NCI-H2081 treated with DMSO at 0.1 percent for 48 hours (cell line): ENCODE measurements at regions not wholly inside any gene's neighbourhood (a gene's known extent, or its start where the extent isn't known, plus 50 kb on each side); places are given as distances from the start of the nearest gene placed in this dataset.
"Not testable (repeated sequence)": the region's sequence is repeated elsewhere in the genome, so short reads cannot be mapped to it uniquely, and the experiment has no call there.

Experiments used
- DNase-seq: peaks from one replicate; lab custom pipeline; 2025; lab: John Stamatoyannopoulos, UW

DNA sequence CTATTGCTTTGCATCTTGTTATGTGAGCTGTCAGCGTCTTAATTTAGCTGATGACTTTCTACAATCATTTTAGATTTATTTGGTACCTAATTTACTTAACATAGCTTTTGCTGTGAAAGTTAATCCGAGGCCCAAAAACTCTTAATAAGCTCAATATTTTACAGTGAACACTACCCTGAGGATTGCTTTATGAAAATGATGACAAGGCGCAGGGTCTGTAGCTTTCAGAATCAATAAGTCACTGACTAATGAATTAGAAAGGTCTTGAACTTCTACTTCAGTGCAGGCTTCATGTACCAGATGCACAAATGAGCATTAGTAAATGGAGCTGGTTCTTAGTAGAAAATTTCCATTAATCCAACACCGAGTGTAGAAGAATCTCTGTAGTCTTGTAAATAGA is 81.4 kb upstream of the ZNF366 start:
- DNase-seq = no peak

DNA sequence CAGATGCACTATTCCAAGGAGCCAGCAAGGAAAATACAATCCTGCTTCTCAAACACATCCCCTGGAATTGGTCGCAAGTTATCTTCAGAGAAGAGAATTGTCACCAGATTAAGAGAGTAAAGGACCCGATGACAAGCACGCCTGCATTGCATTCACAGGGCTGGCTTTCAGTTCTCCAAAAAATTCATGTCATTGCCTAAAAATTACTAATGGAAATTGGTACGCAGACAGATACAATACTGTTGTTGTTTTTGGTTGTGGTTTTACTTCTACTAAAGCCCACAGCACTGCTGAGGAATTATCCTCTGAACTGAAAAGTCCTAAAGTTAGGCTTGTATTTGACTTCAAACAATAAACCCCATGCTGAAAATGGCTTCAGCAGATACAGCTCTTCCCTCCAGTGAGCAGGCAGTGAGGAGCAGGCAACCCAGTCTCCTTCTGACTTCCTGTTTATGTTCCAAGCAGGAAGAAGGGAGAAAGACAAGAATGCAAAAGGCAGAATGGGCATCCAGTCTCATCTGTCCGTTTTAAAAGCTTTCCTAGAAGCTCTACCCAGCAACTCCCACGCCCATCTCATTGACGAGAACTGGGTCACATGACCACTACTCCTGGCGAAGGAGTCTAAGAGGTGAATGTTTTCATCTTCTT is 80.6 kb upstream of the ZNF366 start:
- DNase-seq = no peak

DNA sequence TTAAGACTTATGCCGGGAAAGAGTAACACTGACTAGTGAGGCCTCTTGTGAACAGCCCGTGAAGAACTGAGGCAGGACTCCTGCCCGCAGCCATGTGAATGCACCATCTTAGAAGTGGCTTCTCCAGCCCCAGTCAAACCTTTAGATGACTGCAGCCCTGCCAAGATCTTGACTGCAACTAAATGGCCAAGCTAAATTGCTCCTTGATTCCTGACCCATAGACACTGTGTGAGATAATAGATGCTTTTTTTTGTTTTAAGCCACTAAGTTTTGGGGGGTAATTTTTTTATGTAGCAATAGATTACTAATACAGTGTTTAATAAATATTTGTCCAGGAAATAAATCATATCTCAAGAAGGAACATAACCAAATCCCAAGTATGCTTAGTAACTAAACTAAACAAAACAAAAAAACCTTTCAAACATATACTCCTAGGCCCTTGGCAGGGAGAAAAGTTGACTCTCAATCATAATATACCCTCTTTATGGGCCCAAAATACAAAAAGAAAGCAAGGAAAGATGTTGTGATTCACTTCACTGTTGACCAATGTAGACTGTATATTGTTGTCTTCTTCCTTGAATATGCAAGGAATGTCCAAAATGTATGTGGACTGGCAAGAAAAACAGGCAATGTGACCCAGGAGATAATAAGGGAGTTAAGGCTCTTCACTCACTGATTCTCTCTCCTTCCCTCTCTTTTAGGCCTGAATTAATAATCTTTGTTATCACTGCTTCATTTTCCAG is 79.7 kb upstream of the ZNF366 start:
- DNase-seq = no peak

DNA sequence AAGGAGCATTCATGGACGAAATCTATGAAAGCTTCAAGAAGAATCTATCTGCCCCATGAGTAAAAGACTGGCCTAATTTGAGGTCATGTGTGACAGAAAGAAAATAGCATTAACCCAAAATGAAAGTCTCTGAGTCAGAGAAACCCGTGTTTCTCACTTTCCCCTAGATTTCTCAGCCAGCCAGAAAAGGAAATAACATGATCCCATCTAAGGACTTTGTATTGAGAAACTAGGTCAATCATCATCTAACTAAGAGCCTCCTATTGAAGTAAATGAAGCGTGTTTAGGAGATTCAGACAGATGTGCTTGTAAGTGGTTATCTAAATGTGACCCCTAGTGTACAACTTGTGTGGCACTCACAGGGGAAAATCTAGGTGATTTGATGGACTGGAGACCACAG is 77.3 kb upstream of the ZNF366 start:
- DNase-seq = no peak

DNA sequence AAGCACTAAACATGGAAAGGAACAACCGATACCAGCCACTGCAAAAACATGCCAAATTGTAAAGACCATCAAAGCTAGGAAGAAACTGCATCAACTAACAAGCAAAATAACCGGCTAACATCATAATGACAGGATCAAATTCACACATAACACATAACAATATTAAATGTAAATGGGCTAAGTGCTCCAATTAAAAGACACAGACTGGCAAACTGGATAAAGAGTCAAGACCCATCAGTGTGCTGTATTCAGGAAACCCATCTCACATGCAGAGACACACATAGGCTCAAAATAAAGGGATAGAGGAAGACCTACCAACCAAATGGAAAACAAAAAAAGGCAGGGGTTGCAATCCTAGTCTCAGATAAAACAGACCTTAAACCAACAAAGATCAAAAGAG is 72.1 kb upstream of the ZNF366 start:
- not testable (repeated sequence) for DNase-seq

DNA sequence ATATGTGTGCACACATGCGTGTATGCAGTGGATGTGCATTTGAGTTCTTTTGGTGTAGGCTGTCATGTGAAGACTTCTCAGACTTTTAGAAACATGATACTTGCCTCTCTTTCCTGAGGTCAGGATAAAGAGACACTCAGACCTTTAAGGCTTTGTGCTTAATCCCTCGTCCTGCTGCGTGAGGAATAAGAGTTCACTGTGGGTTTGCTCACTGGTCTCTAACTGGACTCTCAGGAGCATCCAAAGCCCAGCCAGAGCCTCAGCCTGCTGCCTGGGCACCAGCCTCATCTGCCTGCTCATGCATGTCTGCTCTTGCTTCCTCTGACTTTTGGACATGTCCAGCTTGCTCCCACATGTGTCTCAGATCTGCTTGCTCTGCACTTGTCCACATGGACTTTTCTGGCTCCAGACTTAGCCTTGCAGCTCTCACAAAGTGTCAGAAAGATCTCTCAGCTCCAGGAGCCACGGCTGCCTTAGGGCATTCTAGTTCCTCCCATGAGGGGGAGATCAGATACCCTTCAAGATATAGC is 65.1 kb upstream of the ZNF366 start:
- DNase-seq = no peak

DNA sequence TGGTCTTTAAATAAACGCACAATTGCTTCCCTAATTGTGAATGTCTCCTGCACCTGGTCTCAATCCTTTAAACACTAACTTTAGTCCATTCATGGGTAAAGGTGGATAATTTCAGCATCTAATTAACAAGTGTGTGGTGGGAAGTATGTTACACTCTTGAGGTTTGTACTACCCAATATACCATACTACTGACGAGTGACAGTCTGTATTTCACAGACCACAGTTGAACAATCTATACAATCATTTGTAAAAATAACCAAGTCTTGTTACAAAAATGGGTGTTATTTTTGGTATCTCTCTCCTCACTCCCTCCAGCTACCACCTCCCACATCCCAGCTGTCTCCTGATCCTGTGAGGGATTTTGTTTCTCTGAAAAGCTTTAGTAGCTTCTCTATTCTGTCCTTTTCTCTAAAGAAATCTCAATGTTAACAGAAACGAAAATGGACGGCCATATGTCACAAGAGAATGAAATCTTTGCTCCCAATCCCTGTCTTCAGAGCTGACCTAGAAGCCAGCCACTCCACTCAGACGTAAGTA is 62.3 kb upstream of the ZNF366 start:
- DNase-seq = no peak

DNA sequence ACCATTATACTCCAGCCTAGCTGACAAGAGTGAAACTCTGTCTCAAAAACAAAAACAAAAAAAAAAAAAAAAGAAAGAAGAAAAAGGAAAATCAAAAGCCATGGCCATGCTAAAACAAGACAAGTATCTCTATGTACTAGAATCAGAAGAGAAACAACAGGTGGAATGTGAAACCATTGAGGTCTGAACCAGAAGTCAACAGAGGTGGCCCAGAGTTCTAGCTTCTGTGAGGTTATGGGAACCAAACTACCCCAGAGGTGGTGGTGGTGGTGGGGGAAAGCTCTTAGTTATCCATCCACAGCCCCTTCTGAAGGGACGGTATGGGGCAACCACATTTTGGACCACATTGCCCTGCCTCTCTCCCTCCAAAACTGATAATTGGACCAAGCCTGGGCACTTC is 59.5 kb upstream of the ZNF366 start:
- DNase-seq = no peak

DNA sequence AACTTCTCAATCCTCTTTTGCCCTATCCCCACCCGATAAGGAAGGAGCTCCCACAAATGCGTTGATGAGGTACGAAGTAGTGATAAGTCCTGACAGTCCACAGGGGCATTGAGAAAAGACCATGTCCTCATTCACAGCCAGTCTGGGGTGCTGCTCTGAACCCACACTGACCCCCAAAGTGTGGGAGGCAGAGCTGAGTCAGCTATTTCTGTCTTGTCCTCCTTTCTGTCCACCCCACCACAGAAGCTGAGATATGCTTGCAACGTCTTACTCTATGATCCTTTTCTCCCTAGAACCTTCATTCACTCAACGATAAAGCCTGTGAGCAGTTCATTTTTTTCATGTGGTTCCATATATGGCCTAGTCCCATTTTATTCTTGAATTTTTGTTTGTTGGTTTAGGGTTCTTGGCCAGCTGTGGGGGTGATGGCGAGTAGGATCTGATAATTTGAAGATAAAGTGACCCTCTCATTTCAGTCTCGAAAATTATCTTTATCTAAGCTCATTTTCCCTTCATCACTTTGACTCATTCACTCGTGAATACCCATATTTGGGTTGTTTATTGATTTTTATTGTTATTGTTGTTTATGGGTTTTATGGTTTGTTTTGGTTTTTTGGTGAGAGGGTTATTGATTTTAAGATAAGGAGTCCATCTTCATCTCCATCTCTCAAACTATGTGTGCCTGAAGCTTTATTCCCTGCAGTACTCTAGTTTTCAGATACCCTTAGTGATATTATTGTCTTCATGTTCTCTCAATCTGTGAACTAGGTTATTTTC is 58.5 kb upstream of the ZNF366 start:
- DNase-seq = no peak

DNA sequence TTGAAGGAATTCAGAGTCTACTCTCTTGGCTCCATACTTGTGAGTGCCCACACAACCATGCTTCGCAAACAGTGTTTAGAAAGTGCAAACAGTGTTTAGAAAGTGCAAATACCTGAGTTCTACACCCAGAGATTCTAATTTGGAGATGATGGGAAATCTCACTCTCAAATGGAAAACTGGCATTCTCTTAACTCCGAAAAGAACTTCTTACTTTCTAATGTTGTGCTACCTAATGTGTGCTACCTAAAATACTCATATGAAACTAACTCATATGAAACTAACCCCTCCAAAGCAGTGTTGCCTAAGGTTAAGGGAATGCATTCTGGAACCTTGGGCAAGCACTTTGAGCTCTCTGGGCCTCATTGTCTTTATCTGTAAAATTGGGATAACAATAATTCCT is 55.5 kb upstream of the ZNF366 start:
- no peak for DNase-seq

DNA sequence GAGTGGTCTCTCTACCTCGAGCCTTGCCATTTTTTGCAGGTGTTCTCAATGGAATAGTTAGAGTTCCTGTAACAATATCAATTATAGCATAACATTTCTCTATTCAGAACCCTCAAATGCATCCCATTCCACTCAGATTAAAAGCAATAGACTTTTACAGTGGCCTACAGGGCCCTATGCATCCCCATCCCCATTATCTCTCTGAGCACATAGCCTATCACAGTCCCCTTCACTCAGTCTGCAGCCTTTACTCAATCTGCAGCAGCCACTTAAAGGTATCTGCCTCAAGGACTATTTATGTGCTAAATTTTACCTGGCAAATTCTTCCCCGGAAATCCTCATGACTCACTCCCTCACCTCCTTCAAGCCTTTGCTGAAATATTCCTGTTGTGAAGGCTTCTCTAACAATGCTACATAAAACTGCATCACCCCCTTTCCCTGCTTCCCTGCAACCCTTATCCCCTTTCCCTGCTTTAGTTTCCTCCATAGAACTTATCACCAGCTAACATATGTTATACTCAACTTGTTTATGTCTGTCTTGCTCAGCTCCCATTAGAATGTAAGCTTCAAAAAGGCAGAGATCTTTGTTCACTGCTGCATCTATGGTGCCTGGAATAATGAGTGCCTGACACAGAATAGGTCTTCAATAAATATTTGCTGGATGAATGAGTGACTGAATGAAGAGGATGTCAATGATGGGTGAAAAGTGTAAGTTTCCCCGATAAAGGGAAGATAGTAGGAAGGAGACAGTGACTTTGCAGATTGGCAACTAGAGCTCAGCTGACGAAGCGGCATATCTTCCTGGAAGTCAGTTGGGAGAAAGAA is 54.1 kb upstream of the ZNF366 start:
- no peak for DNase-seq

DNA sequence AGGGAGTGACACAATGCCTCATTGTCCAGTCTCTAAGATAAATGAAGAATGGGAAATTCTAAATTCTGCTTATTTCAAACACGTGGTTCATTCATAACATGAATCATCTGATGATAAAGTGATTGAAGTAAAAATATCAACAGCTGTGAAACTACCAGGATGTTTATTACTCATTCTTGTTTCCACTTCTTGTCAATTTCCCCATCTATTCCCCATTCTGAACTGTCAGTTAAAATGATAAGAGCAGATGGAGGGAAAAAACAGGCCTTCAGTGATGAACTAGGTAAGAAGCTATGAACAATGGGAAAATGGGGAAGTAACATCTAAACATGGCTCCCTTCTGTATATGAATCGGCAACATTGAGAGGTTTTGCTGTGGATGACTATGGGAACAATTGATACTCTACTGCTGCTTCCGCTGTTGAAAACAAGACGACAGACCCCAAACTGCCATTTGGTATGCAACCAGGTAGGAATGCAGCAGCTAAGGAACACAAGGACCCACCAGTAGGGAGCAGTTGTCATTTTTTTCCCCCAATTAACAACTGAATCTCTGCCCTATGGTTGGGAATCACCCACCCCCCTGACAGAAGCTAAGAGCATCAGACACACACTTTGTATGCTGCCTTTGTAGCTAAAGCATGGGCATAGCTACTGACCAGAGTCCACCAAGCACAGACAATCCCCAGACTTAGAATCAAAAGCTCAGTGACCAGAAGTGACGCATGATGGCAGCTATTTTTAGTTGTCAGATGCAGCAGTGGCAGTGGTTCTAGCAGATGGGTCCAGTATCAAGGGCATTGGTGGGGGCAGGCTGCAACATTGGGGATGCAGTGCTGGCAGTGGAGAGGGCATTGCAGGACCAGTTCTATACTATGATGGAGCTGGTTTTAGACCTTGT is 52.9 kb upstream of the ZNF366 start:
- DNase-seq = no peak

DNA sequence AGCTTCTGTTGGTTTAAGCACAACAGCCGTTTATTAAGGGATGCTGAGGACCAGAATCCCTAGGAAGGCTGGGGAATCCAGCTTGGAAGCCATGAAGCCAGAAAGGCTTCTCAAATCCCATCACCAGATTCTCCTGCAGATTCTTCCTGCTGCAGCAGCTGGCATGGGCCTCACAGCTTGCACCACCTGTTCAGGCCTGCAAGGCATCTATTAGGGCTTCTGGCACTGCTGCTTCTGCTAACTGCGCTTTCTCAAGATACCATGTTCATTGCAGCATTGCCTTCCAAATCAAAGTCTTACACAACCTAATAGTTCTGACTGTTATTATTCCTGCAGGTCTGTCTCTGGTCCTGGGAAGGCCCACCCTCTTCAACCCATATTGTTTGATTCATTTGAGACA is 51.2 kb upstream of the ZNF366 start:
- DNase-seq = no peak

DNA sequence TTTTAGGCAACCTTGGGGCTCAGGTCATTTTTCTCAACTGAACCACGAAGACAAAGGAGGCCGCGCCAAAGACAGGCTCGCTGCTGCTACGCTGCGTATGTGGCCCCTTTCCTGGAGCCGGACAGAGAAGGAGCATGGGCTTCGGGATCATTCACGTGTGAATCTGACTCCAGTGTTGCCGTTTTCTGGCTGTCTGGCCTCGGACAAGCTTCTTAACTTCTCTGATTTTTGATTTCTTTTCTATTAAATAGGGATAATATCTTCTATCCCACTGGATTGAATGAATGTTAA is 50.8 kb upstream of the ZNF366 start:
- no peak for DNase-seq

DNA sequence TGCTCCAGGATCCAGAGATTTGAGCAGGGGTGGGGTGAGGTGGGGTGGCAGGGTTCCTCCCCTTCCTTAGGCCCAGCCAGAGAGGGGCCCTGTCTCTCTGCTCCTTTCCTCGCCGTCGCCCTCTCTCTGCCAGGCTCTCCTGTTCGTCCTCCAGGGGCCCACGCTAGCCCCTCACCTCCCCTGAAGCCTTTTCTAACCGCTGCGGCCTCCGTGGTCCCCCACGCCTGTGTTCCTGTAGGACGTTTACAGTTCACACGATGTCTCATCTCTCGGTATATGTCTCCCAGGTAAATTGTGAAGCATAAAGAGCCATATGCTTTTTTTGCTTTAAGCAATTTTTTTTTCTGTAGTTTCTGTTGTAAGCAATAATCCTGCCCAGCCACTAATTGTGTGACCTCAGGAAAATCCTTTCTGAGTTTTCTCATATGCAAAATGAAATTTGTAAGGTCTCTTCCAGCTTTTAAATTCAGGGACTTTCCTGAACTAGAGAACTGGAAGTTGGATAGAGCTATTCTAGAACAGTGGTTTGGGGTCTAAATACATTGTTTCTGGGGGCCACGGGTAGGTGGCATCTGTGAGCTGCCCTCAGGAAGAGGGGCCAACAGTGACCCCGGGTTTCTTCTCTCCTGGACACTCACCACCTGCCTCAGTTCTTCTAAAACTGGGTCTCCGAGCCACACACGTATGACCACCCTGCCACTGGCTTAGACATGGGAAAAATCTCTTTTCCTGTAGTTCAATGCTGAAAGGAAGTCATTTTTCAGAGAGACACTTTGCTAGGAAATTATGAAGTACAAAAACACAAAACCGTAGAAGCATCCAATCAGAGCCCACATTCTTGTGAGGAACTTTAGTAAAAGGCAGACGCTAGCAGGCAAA is 50.2 kb upstream of the ZNF366 start:
- DNase-seq = no peak
